ENCODE measurements at regions not wholly inside any gene's neighbourhood (a gene's known extent, or its start where the extent isn't known, plus 50 kb on each side); places are given as distances from the start of the nearest gene placed in this dataset.

DNA sequence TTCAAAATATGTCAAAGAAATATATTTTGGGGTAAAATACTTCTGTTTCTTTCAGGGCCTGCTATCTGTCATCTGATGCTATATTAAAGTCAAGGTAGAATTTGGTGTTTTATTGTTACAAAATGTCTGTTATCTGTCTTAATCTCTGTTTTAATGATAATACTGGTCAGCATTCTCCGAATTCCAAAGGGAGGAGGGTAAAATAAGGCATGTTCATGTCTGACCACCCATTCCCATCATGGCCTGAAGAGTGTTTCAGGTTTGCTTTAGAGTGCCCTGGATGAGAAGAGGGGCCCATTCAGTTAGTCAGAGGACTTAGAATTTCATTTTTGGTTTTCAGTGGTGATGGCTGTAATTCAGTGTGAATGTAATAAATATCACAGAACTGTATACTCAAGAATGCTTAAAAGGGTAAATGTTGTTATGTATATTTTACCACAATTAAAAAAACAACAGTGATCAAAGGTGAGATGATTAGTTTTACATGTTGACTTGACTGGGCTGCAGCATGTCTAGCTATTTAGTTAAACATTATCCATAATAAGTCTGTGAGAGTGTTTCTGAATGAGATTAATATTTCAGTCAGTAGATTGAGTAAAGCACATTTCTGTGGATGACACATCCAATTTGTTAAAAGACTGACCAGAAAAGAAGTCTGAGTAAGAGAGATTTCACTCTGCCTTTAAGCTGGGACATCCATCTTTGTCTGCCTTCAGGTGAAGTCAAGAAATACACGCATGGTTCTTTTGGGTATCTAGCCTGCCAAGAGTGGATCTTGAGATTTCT, 467.9 kb upstream of the SYT4 start:
- DNase-seq: no peak

DNA sequence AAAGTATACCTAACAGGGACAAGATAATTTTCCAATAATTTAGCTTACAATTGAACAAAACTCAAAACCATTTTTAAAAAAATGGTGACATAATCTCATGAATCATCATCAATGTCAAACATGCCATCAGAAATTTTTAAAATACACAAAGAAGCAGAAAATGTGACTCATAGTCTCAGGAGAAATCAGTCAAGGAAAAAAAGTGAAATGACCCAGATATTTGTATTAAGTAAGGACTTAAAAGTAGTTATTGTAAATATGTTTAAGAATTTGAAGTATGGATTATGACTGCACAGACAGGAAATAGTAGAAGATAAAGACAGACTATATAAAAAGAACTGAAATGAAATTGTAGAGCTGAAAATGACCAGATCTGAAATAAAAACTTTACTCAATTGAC, 473.9 kb upstream of the SYT4 start:
- DNase-seq: peak; percentile 83

DNA sequence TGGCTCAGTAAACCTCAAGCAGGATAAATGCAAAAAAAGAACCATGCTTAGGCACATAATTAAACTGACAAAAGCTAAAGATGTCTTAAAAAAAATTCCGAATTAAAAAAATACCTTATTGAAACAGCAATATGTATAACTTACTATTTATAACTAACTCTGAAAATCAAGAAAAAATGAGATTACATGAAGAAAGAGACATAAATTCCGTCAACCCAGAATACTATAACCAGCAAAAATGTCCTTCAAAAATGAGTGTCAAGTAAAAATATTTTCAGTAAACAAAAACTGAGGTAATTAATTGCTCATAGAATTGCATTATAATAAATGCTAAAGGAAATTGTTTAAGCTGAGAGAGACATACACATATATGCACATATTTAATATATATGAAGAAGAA, 474.5 kb upstream of the SYT4 start:
- no peak for DNase-seq

DNA sequence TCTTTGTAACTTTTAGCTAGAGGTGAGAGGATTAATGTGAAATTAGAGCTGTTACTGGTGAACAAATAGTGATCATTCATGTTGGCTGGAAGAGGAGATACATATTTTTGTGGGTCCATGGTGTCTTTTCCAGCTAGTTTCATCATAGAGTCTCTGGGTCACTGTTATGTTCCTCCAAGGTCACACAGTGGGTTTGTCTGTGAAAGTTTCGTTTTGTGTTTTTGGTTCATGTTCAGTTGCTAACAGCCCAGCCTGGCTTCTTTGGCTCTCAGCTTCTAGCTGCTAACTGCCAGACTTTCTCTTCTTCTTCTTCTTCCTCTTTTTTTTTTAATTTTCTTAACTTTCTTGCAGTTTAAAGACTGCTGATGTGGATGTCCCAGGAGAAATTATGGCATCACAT, 480.0 kb upstream of the SYT4 start:
- no peak for DNase-seq

DNA sequence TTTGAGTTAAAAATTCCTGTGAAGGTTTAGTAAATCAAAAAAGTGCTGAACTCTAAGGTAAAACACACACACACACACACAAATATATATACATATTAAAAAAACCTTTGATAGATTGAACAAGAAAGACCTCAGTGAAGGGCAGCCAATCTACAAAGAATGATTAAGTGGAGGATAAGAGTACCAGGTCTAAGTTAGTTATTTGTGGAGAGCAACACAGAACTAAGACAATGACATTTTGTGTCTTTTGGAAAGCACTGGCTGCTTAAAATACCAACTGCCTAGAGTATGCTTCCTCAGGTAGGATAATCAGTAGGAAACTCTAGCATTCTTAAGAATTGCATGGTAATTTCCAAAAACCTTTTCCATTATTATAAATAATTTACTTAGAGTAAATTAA, 481.4 kb upstream of the SYT4 start:
- DNase-seq: no peak

DNA sequence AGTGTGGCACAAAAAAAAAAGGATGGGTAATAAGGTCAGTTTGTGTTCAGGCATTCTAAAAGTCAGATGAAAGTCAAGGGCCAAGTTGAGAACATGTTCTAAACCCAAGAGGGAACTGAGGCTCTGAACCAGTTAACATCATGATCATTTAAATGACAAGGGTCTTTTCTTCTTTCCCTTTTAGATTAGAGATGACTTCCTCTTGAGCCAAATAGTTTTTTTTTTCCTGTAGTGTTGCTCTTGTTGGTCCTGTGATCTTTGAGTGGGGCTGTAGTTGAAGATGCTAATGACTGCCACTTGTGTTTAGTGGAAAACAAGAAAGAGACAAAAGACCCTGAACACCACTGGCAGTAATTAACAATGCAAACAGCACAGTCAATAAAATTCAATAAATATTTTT, 482.7 kb upstream of the SYT4 start:
- no peak for DNase-seq

DNA sequence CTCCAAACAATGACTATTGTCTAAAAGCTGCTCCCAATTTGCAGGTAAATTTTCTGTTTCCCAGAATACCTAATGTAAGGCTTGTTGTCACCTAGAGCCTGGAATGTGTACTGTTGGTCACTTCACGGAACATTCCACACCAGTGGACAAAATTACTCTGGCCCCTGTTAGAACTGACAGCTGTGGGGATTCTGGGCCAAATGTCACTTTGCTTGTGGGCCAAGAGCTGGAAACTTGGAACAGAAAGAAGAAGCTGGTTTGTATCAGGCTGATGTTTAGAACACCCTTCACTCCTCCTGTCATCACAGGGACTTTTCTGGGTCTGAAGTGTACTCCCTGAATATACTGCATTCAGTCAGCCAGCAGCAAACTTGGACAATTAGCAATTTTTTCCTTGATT, 495.6 kb upstream of the SYT4 start:
- no peak for DNase-seq

DNA sequence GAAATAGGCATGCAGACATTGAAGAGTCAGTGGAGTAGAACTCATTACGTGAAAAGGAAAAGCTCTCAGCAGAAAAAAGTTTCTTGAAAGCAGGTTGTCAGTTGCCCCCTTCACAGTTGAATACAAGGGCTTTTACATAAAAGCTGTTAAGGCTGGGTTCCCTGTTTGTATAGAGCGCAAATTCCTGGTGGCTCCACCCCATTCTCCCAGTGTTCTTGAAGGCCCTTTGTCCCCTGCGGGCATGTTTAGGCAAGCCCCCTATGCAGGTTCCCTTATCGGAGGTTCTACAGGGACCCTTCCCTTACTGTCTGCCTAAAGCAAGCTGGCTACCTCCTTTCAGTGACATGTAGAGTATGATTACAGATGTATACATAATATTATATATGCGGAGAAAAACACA, 497.2 kb upstream of the SYT4 start:
- no peak for DNase-seq

DNA sequence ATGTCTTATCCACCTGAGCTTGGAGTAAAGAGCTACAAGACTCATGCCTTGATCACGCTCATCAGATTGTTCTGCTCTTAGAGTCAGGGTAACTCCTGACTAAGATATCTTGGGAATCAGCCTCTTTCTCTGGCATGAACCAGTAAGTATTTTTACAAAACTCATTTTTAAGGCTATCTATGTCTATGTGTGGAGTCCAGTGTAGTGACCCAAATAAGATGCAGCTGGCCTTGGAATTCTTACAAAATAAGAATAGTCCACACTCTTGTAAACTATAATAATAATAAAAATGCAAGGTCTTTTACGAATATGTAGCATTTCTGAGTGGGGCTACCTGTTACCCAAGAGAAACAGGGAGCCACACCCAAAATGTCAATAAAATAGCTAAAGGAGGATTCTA, 498.3 kb upstream of the SYT4 start:
- no peak for DNase-seq

DNA sequence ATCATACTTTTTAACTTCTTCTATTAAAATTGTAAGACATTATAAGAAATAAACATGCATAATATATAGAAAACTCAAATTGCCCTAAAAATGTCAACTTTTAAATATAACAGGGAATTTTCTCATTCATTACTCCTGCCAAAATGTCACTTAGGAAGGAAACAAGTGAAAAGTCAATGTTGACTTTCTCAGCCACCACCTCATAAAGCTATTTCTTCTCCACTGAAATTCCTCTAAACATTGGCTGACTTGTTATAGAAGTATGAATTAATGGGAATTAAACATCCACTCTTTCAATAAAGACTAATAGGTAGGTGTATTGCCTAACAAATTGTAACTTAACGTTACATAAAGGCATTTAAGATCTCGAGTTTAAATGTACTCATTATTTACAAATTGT, 499.7 kb upstream of the SYT4 start:
- DNase-seq: no peak

DNA sequence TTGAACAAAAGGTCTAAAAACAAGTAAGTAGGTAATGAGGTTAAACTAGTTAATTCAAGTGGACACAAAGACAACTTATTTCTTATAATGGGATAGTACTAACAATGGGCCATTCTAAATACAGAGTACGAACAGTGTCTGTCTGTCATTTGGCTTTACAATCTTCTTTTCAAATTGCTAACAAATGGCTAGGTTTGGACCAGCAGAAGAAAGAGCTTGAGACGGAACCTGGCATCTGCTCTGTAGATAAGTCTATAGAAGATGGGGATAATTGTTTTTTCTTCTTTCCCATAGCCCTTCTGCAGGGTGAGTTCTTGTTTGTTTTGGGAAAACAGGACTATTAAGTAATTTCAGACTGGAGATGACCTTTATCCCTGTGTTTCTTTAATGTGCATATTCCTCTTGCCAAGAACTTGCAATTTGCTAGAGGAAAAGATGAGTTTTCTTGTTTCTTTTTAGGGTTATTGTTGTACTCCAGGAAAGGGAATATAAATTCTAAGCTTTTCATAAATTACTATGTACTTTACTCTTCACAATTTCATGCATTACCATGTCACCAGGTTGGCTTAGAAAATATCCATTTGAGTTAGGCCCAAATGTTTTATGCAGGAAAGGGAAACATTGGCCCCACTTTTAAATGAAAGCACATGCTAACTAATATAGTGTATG, 500.5 kb upstream of the SYT4 start:
- no peak for DNase-seq

DNA sequence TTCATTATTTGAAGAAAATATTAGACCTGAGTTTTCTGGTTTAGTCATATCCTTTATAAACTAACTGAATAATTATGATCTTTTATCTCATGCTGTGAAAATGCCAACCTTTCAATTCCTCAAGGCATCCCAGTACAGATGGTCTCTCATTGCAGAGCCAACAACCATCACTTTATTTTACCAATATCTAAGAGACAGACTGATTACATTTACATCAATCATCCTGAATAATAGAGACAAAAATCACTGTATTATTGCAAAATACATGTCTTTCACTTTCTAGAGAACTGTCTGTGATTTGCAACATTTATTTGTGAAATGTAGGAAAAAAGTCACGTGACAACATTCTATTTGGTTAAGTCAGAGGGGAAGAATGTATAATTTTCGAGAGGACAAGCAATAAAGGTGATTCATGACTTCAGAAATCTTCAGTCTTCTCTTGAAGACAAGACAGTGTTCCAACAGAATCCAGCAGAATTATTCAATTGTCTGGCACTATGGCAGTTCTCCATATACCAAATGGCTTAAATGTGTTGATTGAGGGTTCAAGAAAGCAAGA, 503.6 kb upstream of the SYT4 start:
- peak; percentile 68 for DNase-seq

DNA sequence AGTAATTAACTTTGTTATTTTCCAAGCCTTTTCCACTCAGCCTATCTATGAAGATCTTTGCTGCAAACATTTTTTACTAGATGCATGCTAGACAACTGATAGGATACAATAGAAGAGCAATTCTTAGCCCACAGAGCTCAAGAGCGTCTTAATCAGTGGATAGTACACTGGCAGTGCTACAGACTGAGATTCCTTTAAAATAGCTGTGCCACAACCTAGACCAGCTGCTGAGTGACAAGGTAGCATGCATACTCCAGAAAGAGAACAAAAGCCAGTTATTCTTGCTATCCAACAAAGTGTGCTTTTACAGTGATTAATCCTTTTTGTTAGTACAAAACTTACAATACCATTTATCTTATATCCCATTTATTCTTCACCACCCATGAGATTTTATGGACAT, 507.9 kb upstream of the SYT4 start:
- DNase-seq: no peak

DNA sequence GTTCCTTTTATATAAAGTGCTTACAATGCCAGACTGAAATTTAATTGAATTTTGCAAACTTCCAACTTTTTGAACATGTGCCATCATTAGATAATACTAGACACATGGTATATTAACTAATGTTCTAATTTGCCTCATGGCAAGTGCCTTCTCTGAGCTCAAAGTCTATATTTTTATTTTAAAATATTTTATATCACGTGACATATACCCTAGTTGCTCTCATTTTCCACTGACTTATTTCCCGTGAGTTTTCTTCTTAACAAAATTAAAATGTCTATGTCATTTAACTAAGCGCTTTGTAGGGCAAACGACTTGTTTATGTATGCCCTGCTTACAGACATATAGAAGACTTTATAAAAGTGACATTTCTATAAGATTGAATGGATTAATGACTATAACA, 509.6 kb upstream of the SYT4 start:
- no peak for DNase-seq

DNA sequence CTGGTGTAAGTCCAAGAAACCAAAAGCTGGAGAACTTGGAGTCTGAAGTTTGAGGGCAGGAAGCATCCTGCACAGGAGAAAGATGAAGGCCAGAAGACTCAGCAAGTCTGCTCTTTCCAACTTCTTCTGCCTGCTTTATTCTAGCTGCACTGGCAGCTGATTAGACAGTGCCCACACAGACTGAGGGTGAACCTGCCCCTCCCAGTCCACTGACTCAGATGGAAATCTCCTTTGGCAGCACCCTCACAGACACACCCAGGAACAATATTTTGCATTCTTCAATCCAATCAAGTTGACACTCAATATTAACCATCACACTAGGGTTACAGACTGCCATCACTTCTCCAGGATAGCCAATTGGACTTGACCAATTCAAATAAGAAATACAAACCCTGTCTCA, 510.4 kb upstream of the SYT4 start:
- peak; percentile 1 for DNase-seq

DNA sequence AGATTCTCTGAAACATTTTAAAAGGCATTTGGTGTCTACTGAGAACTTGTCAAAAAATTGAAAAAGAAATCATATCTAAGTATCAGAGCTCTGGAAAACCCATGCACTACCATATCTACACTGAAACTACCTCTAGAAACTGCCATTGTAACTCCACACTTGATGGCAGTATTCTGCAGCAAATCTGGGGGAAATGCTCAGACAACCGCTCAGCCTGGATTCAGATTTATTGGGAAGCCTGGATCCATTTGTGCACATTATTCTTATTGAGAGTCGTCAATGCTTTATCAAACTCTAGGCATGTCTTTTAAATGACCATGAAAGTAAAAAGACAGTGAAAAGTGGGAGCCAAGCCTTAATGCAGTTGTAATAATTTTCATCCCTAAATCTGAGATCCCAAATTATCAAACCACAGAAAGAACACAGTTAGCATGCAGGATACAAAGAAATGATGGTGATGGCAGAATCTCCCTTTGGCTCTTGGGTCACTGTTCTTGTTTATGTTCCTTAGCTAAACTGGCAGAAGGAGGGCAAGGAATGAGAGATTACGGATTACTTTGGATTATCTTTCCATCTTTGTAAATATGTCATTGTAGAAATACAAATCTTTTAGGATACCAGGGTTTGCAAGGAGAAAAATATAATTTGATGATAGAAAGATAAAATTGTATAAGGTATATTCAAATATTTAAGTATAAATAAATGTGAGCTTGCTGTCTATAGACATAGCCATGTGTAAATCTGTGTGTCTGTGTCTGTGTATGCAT, 512.1 kb upstream of the SYT4 start:
- peak; percentile 38 for DNase-seq

DNA sequence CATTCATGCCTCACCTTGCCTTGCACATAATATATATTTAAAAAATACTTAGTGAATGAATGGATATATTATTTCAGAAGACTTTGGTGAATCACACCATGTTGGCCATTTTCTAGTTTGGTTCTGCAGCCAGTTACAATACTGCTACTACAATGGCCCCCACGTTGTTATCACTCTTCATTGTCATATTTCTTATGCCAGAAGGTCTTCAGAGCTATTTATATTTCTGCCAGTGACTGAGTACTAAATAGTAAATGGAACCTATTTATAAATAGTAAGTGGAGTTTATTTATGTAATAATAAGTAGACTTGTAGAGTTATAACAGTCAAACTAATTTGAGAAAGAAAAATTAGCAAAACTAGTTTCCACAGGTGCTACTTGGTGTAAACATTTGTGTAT, 516.6 kb upstream of the SYT4 start:
- DNase-seq: no peak

DNA sequence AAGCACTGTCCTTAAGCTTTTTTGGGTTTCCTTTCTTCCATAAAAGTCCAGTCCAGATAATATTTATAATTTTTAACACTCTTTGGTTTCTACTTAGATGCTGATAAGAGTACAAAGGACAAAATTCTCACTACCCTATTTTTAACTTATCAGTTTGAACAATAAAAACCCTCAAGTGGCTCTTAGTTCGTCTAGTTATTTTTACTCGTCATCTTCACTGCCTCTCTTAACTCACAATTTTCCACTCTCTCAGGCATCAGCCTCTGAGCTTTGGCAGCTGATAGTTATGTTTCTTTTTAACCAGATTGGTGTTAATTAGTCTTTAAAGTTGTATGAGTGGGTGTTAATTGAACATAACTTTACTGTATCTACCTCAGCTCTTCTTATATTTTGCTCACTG, 517.1 kb upstream of the SYT4 start:
- no peak for DNase-seq

DNA sequence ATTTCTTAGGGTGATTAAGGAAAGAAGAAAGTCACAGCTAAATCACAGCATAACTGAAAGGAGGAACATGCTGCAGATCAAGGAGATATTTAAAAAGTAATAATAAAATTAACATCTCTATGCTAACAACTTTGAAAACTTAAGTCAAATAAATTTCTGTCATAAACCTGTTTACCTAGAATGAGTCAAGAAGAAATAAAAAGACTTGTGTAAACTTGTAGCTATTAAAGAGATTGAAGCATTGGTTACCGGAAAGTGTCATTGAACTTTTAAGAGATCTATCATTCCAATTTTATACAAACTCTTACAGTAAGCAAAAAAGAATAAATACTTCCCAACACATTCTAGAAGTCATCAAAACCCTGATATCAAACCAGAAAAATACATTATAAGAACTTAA, 520.1 kb upstream of the SYT4 start:
- DNase-seq: no peak

DNA sequence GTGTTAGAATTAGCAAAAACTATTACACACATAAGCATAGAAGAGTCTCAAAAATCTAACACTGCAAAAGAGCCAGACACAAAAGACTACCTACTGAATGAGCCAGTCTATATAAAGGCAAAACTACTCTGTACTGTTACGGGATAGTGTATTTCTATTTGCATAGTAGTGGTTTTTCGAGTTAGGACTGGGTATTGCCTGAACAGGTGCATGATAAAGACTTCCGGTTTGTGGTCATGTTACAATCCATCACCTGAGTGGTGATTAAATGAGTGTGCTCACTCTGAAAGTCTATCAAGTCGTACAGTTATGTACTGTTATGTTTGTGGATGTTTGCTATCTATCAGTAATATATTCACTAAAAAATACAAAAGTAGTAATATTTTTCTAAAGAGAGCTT, 523.3 kb upstream of the SYT4 start:
- no peak for DNase-seq

DNA sequence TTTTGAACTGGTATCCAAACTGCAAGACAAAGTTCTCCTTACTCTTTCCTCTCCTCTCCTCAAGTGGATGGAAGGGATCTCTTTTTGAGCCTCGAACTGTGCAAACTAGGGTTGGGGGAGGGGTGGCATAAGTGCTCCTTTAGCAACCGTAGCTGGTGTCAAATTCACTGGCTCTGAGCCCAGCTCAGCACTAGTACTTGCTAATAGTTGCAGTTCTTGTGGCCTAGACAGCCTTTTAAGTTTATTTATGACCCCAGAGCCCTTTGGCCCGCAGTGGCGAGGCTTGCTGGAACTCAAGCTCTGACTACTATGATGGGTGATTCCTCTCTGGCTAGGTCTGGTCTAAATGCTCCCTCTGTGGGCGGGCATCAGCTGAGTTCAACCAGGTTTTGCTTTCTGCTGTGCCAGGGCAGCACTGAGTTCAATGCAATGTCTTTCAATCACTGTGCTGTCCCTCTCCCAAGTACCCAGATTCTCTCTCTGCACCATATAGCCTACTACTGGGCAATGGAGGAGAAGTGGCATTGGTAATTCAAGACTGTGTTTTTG, 528.4 kb upstream of the SYT4 start:
- DNase-seq: peak; percentile 11

DNA sequence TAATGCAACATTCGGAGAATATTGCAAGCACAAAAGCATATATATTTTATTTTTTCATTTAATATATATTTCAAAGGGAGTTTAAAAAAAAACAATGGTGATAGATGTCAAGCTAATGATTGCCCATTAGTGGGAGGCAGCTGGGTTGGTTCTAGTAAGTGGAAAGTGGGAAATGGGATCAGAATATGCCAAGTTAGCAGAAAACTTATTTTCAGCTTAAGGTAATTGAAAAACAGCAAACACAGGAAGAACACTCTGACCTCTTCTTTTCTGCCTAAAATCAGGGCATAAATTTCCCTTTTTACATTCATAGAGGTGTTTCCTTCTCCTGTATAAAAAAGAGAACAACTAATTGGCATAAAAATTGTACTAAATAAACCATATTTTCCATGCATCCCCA, 535.3 kb upstream of the SYT4 start:
- DNase-seq: no peak

DNA sequence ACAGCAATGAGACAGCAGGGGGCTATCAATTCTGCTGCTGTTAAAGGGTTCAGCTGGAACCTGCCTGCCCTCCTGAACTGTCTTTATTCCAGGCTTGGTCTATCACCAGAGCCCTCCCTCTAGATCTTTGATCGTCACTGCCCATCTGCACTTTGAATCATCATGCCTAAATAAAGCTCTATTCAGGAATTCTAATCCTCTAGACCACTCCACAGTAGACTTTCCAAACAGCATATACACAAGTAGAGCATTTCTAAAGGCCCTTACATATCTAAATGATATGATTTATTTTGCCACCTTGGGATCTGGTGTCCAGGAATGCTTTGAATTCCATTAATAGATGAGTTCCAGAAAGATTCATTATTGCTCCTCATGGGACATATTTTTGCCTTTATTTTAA, 542.1 kb upstream of the SYT4 start:
- DNase-seq: peak; percentile 4
